GM23248 (cell line): ENCODE measurements at regions not wholly inside any gene's neighbourhood (a gene's known extent, or its start where the extent isn't known, plus 50 kb on each side); places are given as distances from the start of the nearest gene placed in this dataset.

Experiments
- EZH2 ChIP-seq: fragments of 200-600 bp; sonication (generic); IDR thresholded peaks from 2 replicates; pipeline ENCODE4 v1.6.1; 2018; ENCODE audit warnings: antibody characterized with exemption, mild to moderate bottlenecking; ENCODE audit not compliant: insufficient read depth, poor library complexity, severe bottlenecking
- EZH2phosphoT487 ChIP-seq: fragments of 200-600 bp; sonication (generic); IDR thresholded peaks from 2 replicates; pipeline ENCODE4 v1.6.1; 2018; ENCODE audit warnings: antibody characterized with exemption, moderate library complexity, mild to moderate bottlenecking, low read depth; ENCODE audit not compliant: insufficient read depth

- TF ChIP-seq EZH2 (no peak), EZH2phosphoT487 (no peak)
Observed at GRCh38 chr7:63071396-63071795, 927.3 kb upstream of the ZNF722 start.
